ENCODE measurements at regions not wholly inside any gene's neighbourhood (a gene's known extent, or its start where the extent isn't known, plus 50 kb on each side); places are given as distances from the start of the nearest gene placed in this dataset.
"Not testable (repeated sequence)": the region's sequence is repeated elsewhere in the genome, so short reads cannot be mapped to it uniquely, and the experiment has no call there.

DNA sequence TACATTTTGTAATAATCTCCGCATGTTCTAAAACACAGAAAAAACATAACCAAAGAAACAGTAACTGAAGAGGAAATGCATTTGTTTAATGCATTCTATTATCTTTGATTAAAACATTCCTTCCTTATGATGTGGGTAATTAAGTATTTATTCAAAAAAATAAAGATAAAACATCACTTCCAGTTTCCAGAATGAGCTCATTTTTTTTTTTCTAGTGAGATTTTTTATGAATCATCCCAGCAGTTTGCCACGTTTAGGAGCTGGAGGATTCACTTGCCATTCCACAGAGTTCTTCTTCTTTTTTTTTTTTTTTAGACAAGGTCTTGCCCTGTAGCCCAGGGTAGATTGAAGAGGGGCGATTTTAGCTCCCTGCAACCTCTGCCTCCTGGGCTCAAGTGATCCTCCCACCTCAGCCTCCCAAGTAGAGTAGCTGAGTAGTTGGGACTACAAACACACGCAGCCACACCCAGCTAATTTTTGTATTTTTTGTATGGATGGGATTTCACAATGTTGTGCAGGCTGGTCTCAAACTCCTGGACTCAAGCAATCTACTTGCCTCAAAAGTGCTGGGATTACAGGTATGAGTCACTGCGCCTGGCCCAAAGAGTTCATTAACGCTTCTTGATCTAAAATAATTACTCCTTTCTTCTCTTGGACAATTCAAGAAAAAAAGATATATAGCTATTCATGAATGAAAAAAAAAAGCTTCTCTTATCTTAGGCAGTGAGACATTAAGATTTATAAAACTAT is 177.3 kb downstream of the DKK1 start:
- no peak for DNase-seq (ENCODE audit: low read depth)
- H3K4me3 ChIP-seq (ENCODE audit: control insufficient read depth, low read depth, low read length) = no peak overlapping the region
- TF ChIP-seq, protein P1, sequence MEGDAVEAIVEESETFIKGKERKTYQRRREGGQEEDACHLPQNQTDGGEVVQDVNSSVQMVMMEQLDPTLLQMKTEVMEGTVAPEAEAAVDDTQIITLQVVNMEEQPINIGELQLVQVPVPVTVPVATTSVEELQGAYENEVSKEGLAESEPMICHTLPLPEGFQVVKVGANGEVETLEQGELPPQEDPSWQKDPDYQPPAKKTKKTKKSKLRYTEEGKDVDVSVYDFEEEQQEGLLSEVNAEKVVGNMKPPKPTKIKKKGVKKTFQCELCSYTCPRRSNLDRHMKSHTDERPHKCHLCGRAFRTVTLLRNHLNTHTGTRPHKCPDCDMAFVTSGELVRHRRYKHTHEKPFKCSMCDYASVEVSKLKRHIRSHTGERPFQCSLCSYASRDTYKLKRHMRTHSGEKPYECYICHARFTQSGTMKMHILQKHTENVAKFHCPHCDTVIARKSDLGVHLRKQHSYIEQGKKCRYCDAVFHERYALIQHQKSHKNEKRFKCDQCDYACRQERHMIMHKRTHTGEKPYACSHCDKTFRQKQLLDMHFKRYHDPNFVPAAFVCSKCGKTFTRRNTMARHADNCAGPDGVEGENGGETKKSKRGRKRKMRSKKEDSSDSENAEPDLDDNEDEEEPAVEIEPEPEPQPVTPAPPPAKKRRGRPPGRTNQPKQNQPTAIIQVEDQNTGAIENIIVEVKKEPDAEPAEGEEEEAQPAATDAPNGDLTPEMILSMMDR (IDR thresholded peaks at IDR 0.05; ENCODE audit: control insufficient read depth, insufficient read depth, low read depth, low read length, missing control alignments) = no peak

DNA sequence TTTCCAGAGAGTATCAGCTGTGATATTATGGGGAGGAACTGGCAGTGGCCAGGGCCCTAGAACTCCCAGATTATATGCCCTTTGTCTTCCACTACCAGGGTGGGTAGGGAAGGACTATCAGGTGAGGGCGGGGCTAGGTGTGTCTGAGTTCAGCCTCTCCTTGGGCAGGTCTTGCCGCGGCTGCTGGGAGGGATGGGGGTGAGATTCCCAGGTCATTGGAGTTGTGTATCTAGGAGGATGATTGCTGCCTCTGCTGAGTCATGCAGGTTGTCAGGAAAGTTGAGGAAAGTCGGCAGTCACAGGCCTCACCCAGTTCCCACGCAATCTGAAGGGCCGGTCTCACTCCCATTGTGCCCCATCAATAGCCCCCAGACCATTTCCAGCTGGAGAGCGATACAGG is 185.2 kb downstream of the DKK1 start:
- no peak for DNase-seq (ENCODE audit: low read depth)

DNA sequence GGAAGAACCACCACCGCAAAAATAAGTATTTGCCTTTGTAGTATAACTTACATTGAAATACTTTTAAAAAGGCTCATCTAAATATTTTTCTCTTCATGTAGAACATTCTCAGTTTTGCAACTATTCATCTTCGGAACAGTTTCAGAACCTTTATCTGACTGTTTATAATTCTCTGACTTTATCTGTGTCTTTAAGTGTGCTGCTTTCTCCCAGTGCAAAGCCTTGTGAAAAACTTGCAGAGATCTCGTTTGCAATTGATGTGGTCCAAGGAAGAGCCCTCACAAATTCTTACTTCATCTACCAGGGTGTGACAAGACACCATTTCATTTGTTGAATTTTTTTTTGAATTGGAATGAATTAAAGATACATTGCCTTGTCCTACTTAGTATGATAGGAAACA is 186.4 kb downstream of the DKK1 start:
- DNase-seq (ENCODE audit: low read depth) = no peak
- TF ChIP-seq, protein P1 (IDR thresholded peaks at IDR 0.05; ENCODE audit: control insufficient read depth, insufficient read depth, low read depth, low read length, missing control alignments) = no peak
- H3K4me3 ChIP-seq (ENCODE audit: control insufficient read depth, low read depth, low read length) = no peak overlapping the region

More for the DNA sequence above, 185.2 kb downstream of the DKK1 start:
- no peak overlapping the region for H3K4me3 ChIP-seq (ENCODE audit: control insufficient read depth, low read depth, low read length)
- TF ChIP-seq, protein P1 (IDR thresholded peaks at IDR 0.05; ENCODE audit: control insufficient read depth, insufficient read depth, low read depth, low read length, missing control alignments) = no peak

DNA sequence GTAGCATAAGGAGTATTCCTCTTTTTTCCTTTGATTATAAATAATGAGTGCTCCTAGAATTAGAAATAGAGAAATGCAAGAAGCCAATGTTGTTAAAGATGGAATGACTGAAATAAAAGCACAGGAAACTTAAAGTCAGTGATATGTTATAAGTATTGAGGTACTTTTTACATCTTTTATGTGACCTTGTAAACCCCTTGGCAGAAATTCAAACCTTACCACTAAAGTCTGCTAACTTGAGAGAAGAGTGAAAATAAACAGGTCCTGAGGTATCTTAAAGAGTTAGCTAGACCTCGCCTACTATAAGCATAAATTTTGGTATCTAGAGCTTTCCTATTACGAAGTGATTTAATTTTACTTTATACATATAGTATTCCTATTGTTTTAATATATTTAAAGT is 188.2 kb downstream of the DKK1 start:
- no peak for DNase-seq (ENCODE audit: low read depth)
- TF ChIP-seq, protein P1 (IDR thresholded peaks at IDR 0.05; ENCODE audit: control insufficient read depth, insufficient read depth, low read depth, low read length, missing control alignments) = no peak

DNA sequence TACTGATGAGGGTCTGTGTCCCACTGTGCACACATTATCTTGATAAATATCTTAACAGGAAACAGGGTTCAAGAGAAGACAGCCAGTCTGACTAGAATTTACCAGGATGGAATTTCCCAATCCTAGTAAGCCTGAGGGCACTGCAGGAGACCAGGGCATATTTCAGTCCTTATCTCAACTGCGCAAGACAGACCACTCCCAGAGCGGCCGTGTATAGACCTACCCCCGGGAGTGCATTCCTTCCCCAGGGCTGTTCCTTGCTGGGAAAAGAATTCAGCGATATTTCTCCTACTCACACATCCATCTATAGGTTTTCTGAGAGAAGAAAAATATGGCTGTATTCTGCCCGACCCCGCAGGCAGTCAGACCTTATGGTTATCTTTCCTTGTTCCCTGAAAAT is 191.3 kb downstream of the DKK1 start:
- DNase-seq (ENCODE audit: low read depth); H3K4me3 ChIP-seq (ENCODE audit: control insufficient read depth, low read depth, low read length): not testable (repeated sequence)

More for the DNA sequence above, 188.2 kb downstream of the DKK1 start:
- H3K4me3 ChIP-seq (ENCODE audit: control insufficient read depth, low read depth, low read length) = no peak overlapping the region

DNA sequence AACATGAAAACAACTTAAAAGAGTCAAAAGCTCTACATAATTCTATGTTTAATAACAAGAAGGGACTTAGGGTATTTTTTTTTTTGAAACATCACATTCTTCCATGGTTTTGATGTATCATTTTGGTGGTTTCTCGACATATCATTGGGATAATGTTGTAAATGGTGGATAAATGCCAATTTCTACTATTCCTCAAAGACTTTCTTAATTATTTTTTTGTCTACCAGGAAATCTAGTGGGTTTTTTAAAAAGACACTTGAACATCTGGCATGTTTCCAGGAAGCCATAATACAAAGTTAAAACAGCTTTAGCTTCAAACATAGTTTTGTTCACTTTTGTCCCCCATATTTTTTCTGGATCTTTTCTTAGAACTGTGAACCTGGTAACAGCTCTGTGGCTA is 200.4 kb downstream of the DKK1 start:
- H3K4me3 ChIP-seq (ENCODE audit: control insufficient read depth, low read depth, low read length) = no peak overlapping the region
- no peak for DNase-seq (ENCODE audit: low read depth)
- TF ChIP-seq, protein P1 (IDR thresholded peaks at IDR 0.05; ENCODE audit: control insufficient read depth, insufficient read depth, low read depth, low read length, missing control alignments) = no peak

DNA sequence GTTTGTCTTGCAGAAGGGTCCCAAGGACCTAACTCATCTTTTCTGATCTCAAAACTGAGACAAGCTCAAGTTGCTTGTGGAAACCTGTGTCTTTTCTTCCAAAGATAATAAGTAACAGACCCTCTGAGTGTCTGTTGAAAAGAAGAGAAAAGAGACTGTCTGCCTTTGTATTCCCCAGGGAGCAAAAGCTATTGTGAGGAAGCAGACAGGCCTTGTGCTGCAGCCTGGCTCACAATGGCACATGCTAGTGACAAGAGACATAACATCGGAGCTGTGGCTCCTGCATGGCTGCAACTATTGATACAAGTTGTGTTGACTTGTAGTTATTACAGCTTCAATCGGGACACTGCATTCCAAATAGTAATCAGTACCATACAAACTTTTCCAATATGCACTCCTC is 202.9 kb downstream of the DKK1 start:
- H3K4me3 ChIP-seq (ENCODE audit: control insufficient read depth, low read depth, low read length) = no peak overlapping the region
- DNase-seq (ENCODE audit: low read depth) = no peak
- TF ChIP-seq, protein P1 (IDR thresholded peaks at IDR 0.05; ENCODE audit: control insufficient read depth, insufficient read depth, low read depth, low read length, missing control alignments) = no peak
